ENCODE measurements at regions not wholly inside any gene's neighbourhood (a gene's known extent, or its start where the extent isn't known, plus 50 kb on each side); places are given as distances from the start of the nearest gene placed in this dataset.

GRCh38 chr9:108677776-108678175 is 178.0 kb downstream of the ACTL7B start:
- ChIA-PET POLR2A (no interaction called here), CTCF (ENCODE audit: low intra/inter-chr PET ratio, low total read pairs) (no interaction called here)
- no peak overlapping the region for H2AFZ ChIP-seq (ENCODE audit: low read length)
- DNase-seq (ENCODE audit: low spot score) (no peak), ATAC-seq (no peak), FAIRE-seq (no peak)
- no peak overlapping the region for H3K4me3 ChIP-seq (replicated peaks in 1 of 3; ENCODE audit: insufficient read depth in 1 of 3, low read depth in 2 of 3, low read length in 3 of 3)
- H3K79me2 ChIP-seq (ENCODE audit: insufficient read depth, low read length) = no peaks in the 10 kb centered on the region
- WGBS (ENCODE audit: low lambda C conversion rate) = 50% methylated on average over 6 of the region's 6 CpGs
- H3K27ac ChIP-seq (ENCODE audit: extremely low read length, insufficient read depth, low read length) = no peak overlapping the region
- intact Hi-C loops (cut with micrococcal nuclease; ENCODE audit: unreplicated experiment) = loop anchor here (10.0 kb wide), 1 partner anchor 263 kb away; no protein-coding TSS in a partner anchor
- H4K20me1 ChIP-seq (ENCODE audit: insufficient read depth, low read length) = no peaks in the 10 kb centered on the region
- H3K4me1 ChIP-seq (ENCODE audit: insufficient read depth, low read length) = no peaks in the 10 kb centered on the region
- no TSS peak for BruUV-seq (replicated peaks)
- H3K27me3 ChIP-seq (ENCODE audit: control insufficient read depth in 1 of 2, insufficient read depth in 2 of 2, low read length in 2 of 2) = peaks cover 1 to 7% of the 10 kb centered on the region in 2 experiments; a peak in 3 of 5 replicates
- H3K9me3 ChIP-seq (ENCODE audit: low read length) = no peaks in the 10 kb centered on the region
- in situ Hi-C loops (cut with HindIII; ENCODE audit: extremely low pct_ligation_motif_present, low pct_unique_long_range_greater_than_20kb) = no loop called here
- no peak overlapping the region for H3K4me2 ChIP-seq (ENCODE audit: low read depth, low read length)
- TF ChIP-seq TEF (CRISPR knock-in tag; IDR thresholded peaks at IDR 0.05) (no peak), ZFP82 (CRISPR knock-in tag; IDR thresholded peaks at IDR 0.05; ENCODE audit: borderline replicate concordance) (no peak), RARG (CRISPR knock-in tag; IDR thresholded peaks at IDR 0.05; ENCODE audit: low read depth) (no peak), ZBTB4 (CRISPR knock-in tag; IDR thresholded peaks at IDR 0.05; ENCODE audit: borderline replicate concordance) (no peak), TOE1 (CRISPR knock-in tag; IDR thresholded peaks at IDR 0.05) (no peak), ASH2L (IDR thresholded peaks at IDR 0.05; ENCODE audit: insufficient read length, low read depth, low read length) (no peak), GPBP1L1 (CRISPR knock-in tag; IDR thresholded peaks at IDR 0.05) (no peak), ZNF251 (CRISPR knock-in tag; IDR thresholded peaks at IDR 0.05) (no peak)
- no peak overlapping the region for H3K9ac ChIP-seq (ENCODE audit: insufficient read depth, low read depth, low read length)
- H3K36me3 ChIP-seq (replicated peaks in 1 of 2; ENCODE audit: control insufficient read depth in 1 of 2, insufficient read depth in 2 of 2, low read length in 2 of 2) = no peaks in the 10 kb centered on the region

Measured in HepG2 (cell line).